HG03439 (cell line): ENCODE measurements at regions not wholly inside any gene's neighbourhood (a gene's known extent, or its start where the extent isn't known, plus 50 kb on each side); places are given as distances from the start of the nearest gene placed in this dataset.
"Not testable (repeated sequence)": the region's sequence is repeated elsewhere in the genome, so short reads cannot be mapped to it uniquely, and the experiment has no call there.

Experiments used
- ATAC-seq: cut with Tn5 transposase; IDR thresholded peaks from one replicate; pipeline ENCODE4 v1.9.1; 2021; ENCODE audit warnings: mild to moderate bottlenecking, moderate library complexity; ENCODE audit not compliant: unreplicated experiment

GRCh38 chr5:92144824-92145223 is 761.7 kb upstream of the ARRDC3 start:
- ATAC-seq = no peak

- ATAC-seq = not testable (repeated sequence)
Observed at GRCh38 chr5:92132294-92132908, 749.3 kb upstream of the ARRDC3 start.

GRCh38 chr5:92126182-92126581 is 743.1 kb upstream of the ARRDC3 start:
- ATAC-seq = no peak

- no peak for ATAC-seq
Observed at GRCh38 chr5:92119110-92119509, 736.0 kb upstream of the ARRDC3 start.

GRCh38 chr5:92106808-92107207 is 723.7 kb upstream of the ARRDC3 start:
- ATAC-seq = no peak

GRCh38 chr5:92104126-92104525 is 721.0 kb upstream of the ARRDC3 start:
- no peak for ATAC-seq

GRCh38 chr5:92102313-92102712 is 719.2 kb upstream of the ARRDC3 start:
- no peak for ATAC-seq

GRCh38 chr5:92092239-92092638 is 709.1 kb upstream of the ARRDC3 start:
- no peak for ATAC-seq

- no peak for ATAC-seq
Observed at GRCh38 chr5:92086059-92086811, 703.1 kb upstream of the ARRDC3 start.

GRCh38 chr5:92081958-92082712 is 699.0 kb upstream of the ARRDC3 start:
- no peak for ATAC-seq

- no peak for ATAC-seq
Observed at GRCh38 chr5:92070786-92071185, 687.7 kb upstream of the ARRDC3 start.

GRCh38 chr5:92064993-92065392 is 681.9 kb upstream of the ARRDC3 start:
- no peak for ATAC-seq

GRCh38 chr5:92051741-92052140 is 668.6 kb upstream of the ARRDC3 start:
- no peak for ATAC-seq

GRCh38 chr5:92050970-92051369 is 667.9 kb upstream of the ARRDC3 start:
- ATAC-seq = no peak

- ATAC-seq = no peak
Observed at GRCh38 chr5:92041911-92042660, 659.0 kb upstream of the ARRDC3 start.

- no peak for ATAC-seq
Observed at GRCh38 chr5:92041206-92041605, 658.1 kb upstream of the ARRDC3 start.

GRCh38 chr5:92029792-92030191 is 646.7 kb upstream of the ARRDC3 start:
- ATAC-seq = not testable (repeated sequence)

GRCh38 chr5:92023555-92023954 is 640.4 kb upstream of the ARRDC3 start:
- no peak for ATAC-seq

GRCh38 chr5:92023141-92023471 is 640.0 kb upstream of the ARRDC3 start:
- no peak for ATAC-seq

- ATAC-seq = no peak
Observed at GRCh38 chr5:92022415-92023140, 639.5 kb upstream of the ARRDC3 start.
